Activated CD8-positive, alpha-beta T cell treated with anti-CD3 and anti-CD28 coated beads for 36 hours (primary cell): ENCODE measurements at regions not wholly inside any gene's neighbourhood (a gene's known extent, or its start where the extent isn't known, plus 50 kb on each side); places are given as distances from the start of the nearest gene placed in this dataset.

Experiments used
- ATAC-seq: fragments of 200-7000 bp; cut with Tn5 transposase; one replicate; pipeline ENCODE4 v1.10.0; 2021; ENCODE audit warnings: mild to moderate bottlenecking, moderate library complexity
- CTCF ChIA-PET: fragments of 350-600 bp; sonication (Branson Sonifier 250); formaldehyde crosslinking; loops from one replicate; lab custom pipeline; 2021; ENCODE audit warnings: antibody characterized with exemption; lab: Charles Lee
- POLR2A ChIA-PET: fragments of 350-600 bp; sonication (Branson Sonifier 250); formaldehyde crosslinking; loops from one replicate; lab custom pipeline; 2021; ENCODE audit warnings: antibody characterized with exemption; lab: Charles Lee
- DNase-seq: peaks from one replicate; pipeline ENCODE4 v3.0.0-alpha.2; 2020
- H3K27ac Mint-ChIP-seq: one replicate; pipeline ENCODE4 v1.8.0; 2021; ENCODE audit warnings: mild to moderate bottlenecking, mixed read lengths
- H3K27me3 Mint-ChIP-seq: one replicate; pipeline ENCODE4 v1.8.0; 2021; ENCODE audit warnings: mixed read lengths
- H3K36me3 Mint-ChIP-seq: one replicate; pipeline ENCODE4 v1.8.0; 2021; ENCODE audit warnings: low read depth, mixed read lengths
- H3K4me1 Mint-ChIP-seq: one replicate; pipeline ENCODE4 v1.8.0; 2021; ENCODE audit warnings: low read depth, mixed read lengths
- H3K4me3 Mint-ChIP-seq: one replicate; pipeline ENCODE4 v1.8.0; 2021; ENCODE audit warnings: mild to moderate bottlenecking, moderate library complexity, mixed read lengths
- H3K9me3 Mint-ChIP-seq: one replicate; pipeline ENCODE4 v1.8.0; 2021; ENCODE audit warnings: mixed read lengths
- intact Hi-C: fragments of 100-400 bp; cut with micrococcal nuclease; formaldehyde crosslinking; loops from one replicate; pipeline ENCODE4 v1.10.0; 2022
- TF ChIP-seq, protein P1 (sequence below): fragments of 200-600 bp; IDR thresholded peaks from one replicate; pipeline ENCODE4 v1.8.0; 2022; ENCODE audit warnings: antibody characterized with exemption, mild to moderate bottlenecking

- Mint-ChIP-seq H3K36me3 (no peaks in the 10 kb centered on the region), H3K4me3 (no peak overlapping the region), H3K27me3 (no peaks in the 10 kb centered on the region), H3K4me1 (no peaks in the 10 kb centered on the region), H3K27ac (no peak overlapping the region), H3K9me3 (peaks cover 4% of the 10 kb centered on the region)
- CTCF ChIA-PET, result no interaction called here
- POLR2A ChIA-PET, result no interaction called here
- intact Hi-C loops, result no loop called here
- TF ChIP-seq, protein P1, sequence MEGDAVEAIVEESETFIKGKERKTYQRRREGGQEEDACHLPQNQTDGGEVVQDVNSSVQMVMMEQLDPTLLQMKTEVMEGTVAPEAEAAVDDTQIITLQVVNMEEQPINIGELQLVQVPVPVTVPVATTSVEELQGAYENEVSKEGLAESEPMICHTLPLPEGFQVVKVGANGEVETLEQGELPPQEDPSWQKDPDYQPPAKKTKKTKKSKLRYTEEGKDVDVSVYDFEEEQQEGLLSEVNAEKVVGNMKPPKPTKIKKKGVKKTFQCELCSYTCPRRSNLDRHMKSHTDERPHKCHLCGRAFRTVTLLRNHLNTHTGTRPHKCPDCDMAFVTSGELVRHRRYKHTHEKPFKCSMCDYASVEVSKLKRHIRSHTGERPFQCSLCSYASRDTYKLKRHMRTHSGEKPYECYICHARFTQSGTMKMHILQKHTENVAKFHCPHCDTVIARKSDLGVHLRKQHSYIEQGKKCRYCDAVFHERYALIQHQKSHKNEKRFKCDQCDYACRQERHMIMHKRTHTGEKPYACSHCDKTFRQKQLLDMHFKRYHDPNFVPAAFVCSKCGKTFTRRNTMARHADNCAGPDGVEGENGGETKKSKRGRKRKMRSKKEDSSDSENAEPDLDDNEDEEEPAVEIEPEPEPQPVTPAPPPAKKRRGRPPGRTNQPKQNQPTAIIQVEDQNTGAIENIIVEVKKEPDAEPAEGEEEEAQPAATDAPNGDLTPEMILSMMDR, result no peak
- ATAC-seq, result no peak
- no peak for DNase-seq
Observed at GRCh38 chr5:120052916-120053828, 410.9 kb upstream of the PRR16 start.

- ChIA-PET CTCF (no interaction called here), POLR2A (no interaction called here)
- DNase-seq, result no peak
- no peaks in the 10 kb centered on the region for H3K36me3 Mint-ChIP-seq
- TF ChIP-seq, protein P1, result no peak
- ATAC-seq, result no peak
- peaks cover 4% of the 10 kb centered on the region for H3K9me3 Mint-ChIP-seq
- intact Hi-C loops, result no loop called here
- no peaks in the 10 kb centered on the region for H3K27me3 Mint-ChIP-seq
- H3K4me1 Mint-ChIP-seq, result no peaks in the 10 kb centered on the region
- H3K4me3 Mint-ChIP-seq, result no peak overlapping the region
- H3K27ac Mint-ChIP-seq, result no peak overlapping the region
Observed at GRCh38 chr5:120053841-120054240, 410.3 kb upstream of the PRR16 start.

DNA sequence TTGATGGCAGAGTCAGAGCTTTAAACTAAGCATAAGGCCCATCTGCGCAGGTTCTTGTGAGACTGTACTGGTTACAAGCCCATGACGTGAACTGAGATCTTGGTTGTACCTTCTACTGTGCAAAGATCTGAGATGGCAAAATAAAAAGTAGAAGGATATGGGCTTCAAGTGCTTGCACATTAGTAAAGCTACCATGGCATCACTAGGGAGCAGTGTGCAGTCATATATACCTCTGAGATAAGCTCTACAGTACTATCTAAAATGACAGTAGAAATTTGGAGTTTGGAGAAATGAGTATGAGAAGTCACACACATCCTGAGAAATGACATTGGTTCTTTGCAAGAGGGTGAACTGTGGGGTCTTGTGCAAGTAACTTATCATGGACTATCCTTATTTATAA, 408.2 kb upstream of the PRR16 start:
- ATAC-seq (no peak), DNase-seq (no peak)
- intact Hi-C loops, result no loop called here
- no peaks in the 10 kb centered on the region for H3K9me3 Mint-ChIP-seq
- H3K36me3 Mint-ChIP-seq, result no peaks in the 10 kb centered on the region
- POLR2A ChIA-PET, result no interaction called here
- H3K4me3 Mint-ChIP-seq, result no peak overlapping the region
- TF ChIP-seq, protein P1, result no peak
- no peaks in the 10 kb centered on the region for H3K4me1 Mint-ChIP-seq
- H3K27ac Mint-ChIP-seq, result no peak overlapping the region
- CTCF ChIA-PET, result no interaction called here
- H3K27me3 Mint-ChIP-seq, result no peaks in the 10 kb centered on the region

- Mint-ChIP-seq H3K4me1 (no peaks in the 10 kb centered on the region), H3K4me3 (no peak overlapping the region), H3K27me3 (no peaks in the 10 kb centered on the region), H3K27ac (no peak overlapping the region), H3K36me3 (no peaks in the 10 kb centered on the region), H3K9me3 (no peaks in the 10 kb centered on the region)
- ATAC-seq (no peak), DNase-seq (no peak)
- intact Hi-C loops, result no loop called here
- TF ChIP-seq, protein P1, result no peak
- ChIA-PET CTCF (no interaction called here), POLR2A (no interaction called here)
Observed at GRCh38 chr5:120062515-120062917, 401.6 kb upstream of the PRR16 start.

GRCh38 chr5:120072068-120072761, 391.9 kb upstream of the PRR16 start:
- no peak for DNase-seq
- no peak overlapping the region for H3K27ac Mint-ChIP-seq
- TF ChIP-seq, protein P1, result no peak
- ChIA-PET POLR2A (no interaction called here), CTCF (no interaction called here)
- H3K4me3 Mint-ChIP-seq, result no peak overlapping the region
- no peaks in the 10 kb centered on the region for H3K27me3 Mint-ChIP-seq
- no peak for ATAC-seq
- intact Hi-C loops, result no loop called here
- no peaks in the 10 kb centered on the region for H3K9me3 Mint-ChIP-seq
- no peaks in the 10 kb centered on the region for H3K4me1 Mint-ChIP-seq
- H3K36me3 Mint-ChIP-seq, result no peaks in the 10 kb centered on the region
